HEK293 (cell line): ENCODE measurements at regions not wholly inside any gene's neighbourhood (a gene's known extent, or its start where the extent isn't known, plus 50 kb on each side); places are given as distances from the start of the nearest gene placed in this dataset.

Experiments
- CTCF ChIP-seq: fragments of 450-650 bp; formaldehyde crosslinking; IDR thresholded peaks from 2 replicates; pipeline ENCODE4 v1.5.1; 2016; ENCODE audit warnings: missing biosample characterization, missing genetic modification characterization
- PBX3 ChIP-seq: sonication (generic); formaldehyde crosslinking; IDR thresholded peaks from 2 replicates; pipeline ENCODE4 v1.8.1; 2022; ENCODE audit warnings: mild to moderate bottlenecking, moderate library complexity, missing genetic modification reagents
- ZNF580 ChIP-seq: fragments of 450-650 bp; formaldehyde crosslinking; IDR thresholded peaks from 2 replicates; pipeline ENCODE4 v1.5.1; 2016; ENCODE audit warnings: missing biosample characterization, missing genetic modification characterization

- TF ChIP-seq ZNF580 (no peak), CTCF (no peak), PBX3 (no peak)
Measured at GRCh38 chr16:34803683-34804416, 1344.4 kb downstream of the TP53TG3F start.
